ENCODE measurements at regions not wholly inside any gene's neighbourhood (a gene's known extent, or its start where the extent isn't known, plus 50 kb on each side); places are given as distances from the start of the nearest gene placed in this dataset.

- no peak for DNase-seq (ENCODE audit: low read depth in 2 of 2)
Measured at GRCh38 chr6:1515280-1515679, 94.4 kb upstream of the FOXC1 start.

GRCh38 chr6:1515781-1516180 is 93.9 kb upstream of the FOXC1 start:
- no peak for DNase-seq (ENCODE audit: low read depth in 2 of 2)

GRCh38 chr6:1516742-1517520 is 92.8 kb upstream of the FOXC1 start:
- no peak for DNase-seq (ENCODE audit: low read depth in 2 of 2)

GRCh38 chr6:1518855-1519254 is 90.9 kb upstream of the FOXC1 start:
- no peak for DNase-seq (ENCODE audit: low read depth in 2 of 2)

- no peak for DNase-seq (ENCODE audit: low read depth in 2 of 2)
Measured at GRCh38 chr6:1519597-1519996, 90.1 kb upstream of the FOXC1 start.

- DNase-seq (ENCODE audit: low read depth in 2 of 2) = no peak
Measured at GRCh38 chr6:1522779-1523178, 86.9 kb upstream of the FOXC1 start.

- DNase-seq (ENCODE audit: low read depth in 2 of 2) = peak; percentile 71 to 78
Measured at GRCh38 chr6:1524040-1524480, 85.7 kb upstream of the FOXC1 start.

GRCh38 chr6:1525364-1526038 is 84.2 kb upstream of the FOXC1 start:
- DNase-seq (ENCODE audit: low read depth in 2 of 2) = no peak

GRCh38 chr6:1526398-1527072 is 83.2 kb upstream of the FOXC1 start:
- no peak for DNase-seq (ENCODE audit: low read depth in 2 of 2)

GRCh38 chr6:1527073-1527457 is 82.7 kb upstream of the FOXC1 start:
- DNase-seq (ENCODE audit: low read depth in 2 of 2) = peak in 1 of 2 donors; percentile 2

GRCh38 chr6:1535295-1535694 is 74.4 kb upstream of the FOXC1 start:
- DNase-seq (ENCODE audit: low read depth in 2 of 2) = peak in 1 of 2 donors; percentile 7

- no peak for DNase-seq (ENCODE audit: low read depth in 2 of 2)
Measured at GRCh38 chr6:1536526-1537429, 72.9 kb upstream of the FOXC1 start.

GRCh38 chr6:1538369-1538768 is 71.3 kb upstream of the FOXC1 start:
- no peak for DNase-seq (ENCODE audit: low read depth in 2 of 2)

- DNase-seq (ENCODE audit: low read depth in 2 of 2) = no peak
Measured at GRCh38 chr6:1538810-1539478, 70.8 kb upstream of the FOXC1 start.

- no peak for DNase-seq (ENCODE audit: low read depth in 2 of 2)
Measured at GRCh38 chr6:1540864-1541521, 68.7 kb upstream of the FOXC1 start.

GRCh38 chr6:1542335-1542734 is 67.4 kb upstream of the FOXC1 start:
- no peak for DNase-seq (ENCODE audit: low read depth in 2 of 2)

- no peak for DNase-seq (ENCODE audit: low read depth in 2 of 2)
Measured at GRCh38 chr6:1542764-1543163, 67.0 kb upstream of the FOXC1 start.

GRCh38 chr6:1544000-1544399 is 65.7 kb upstream of the FOXC1 start:
- no peak for DNase-seq (ENCODE audit: low read depth in 2 of 2)

GRCh38 chr6:1544603-1545002 is 65.1 kb upstream of the FOXC1 start:
- no peak for DNase-seq (ENCODE audit: low read depth in 2 of 2)

GRCh38 chr6:1545654-1546053 is 64.1 kb upstream of the FOXC1 start:
- DNase-seq (ENCODE audit: low read depth in 2 of 2) = no peak

- DNase-seq (ENCODE audit: low read depth in 2 of 2) = no peak
Measured at GRCh38 chr6:1547785-1548184, 61.9 kb upstream of the FOXC1 start.

All from stimulated activated CD4-positive, alpha-beta T cell treated with anti-CD3 and anti-CD28 coated beads, Interleukin-4, amount 100 ng/mL, for 48 hours (primary cell).